ENCODE measurements at regions not wholly inside any gene's neighbourhood (a gene's known extent, or its start where the extent isn't known, plus 50 kb on each side); places are given as distances from the start of the nearest gene placed in this dataset.

- H3K4me3 ChIP-seq: no peak overlapping the region
- peaks cover 10 to 33% (median 27%) of the 10 kb centered on the region in 4 donors for H3K4me1 ChIP-seq
- H3K27ac ChIP-seq: no peak overlapping the region
- H3K36me3 ChIP-seq: no peaks in the 10 kb centered on the region
- peak; percentile 5 for DNase-seq
- intact Hi-C loops (cut with DNase I; ENCODE audit: low total_unique reads) (no loop called here), in situ Hi-C loops (cut with MboI; ENCODE audit: low pct_ligation_motif_present in 1 of 4, low pct_unique_long_range_greater_than_20kb in 1 of 4, low sequenced_read_pairs in 3 of 4) (no loop called here)
- 65% methylated on average over 39 of the region's 39 CpGs; no CpG with 5 or more reads in 1 of the 2 donors for WGBS, 2 donors (ENCODE audit: low coverage in 1 of 2)
- H3K27me3 ChIP-seq: no peaks in the 10 kb centered on the region
- no peak for TF ChIP-seq POLR2AphosphoS5 (IDR thresholded peaks at IDR 0.05)
- TF ChIP-seq POLR2A (IDR thresholded peaks at IDR 0.05): no peak
- no peak for TF ChIP-seq CTCF (IDR thresholded peaks at IDR 0.05)
- TF ChIP-seq EP300 (IDR thresholded peaks at IDR 0.05; ENCODE audit: low read depth): no peak
- no peaks in the 10 kb centered on the region for H3K9me3 ChIP-seq
Measured at GRCh38 chr7:376306-377079, 86.5 kb downstream of the FOXL3 start.

GRCh38 chr7:377080-378040, 87.4 kb downstream of the FOXL3 start:
- Histone ChIP-seq H3K4me1 (peaks cover 10 to 33% (median 26%) of the 10 kb centered on the region in 4 donors), H3K27ac (no peak overlapping the region), H3K27me3 (no peaks in the 10 kb centered on the region), H3K36me3 (no peaks in the 10 kb centered on the region), H3K4me3 (no peak overlapping the region), H3K9me3 (no peaks in the 10 kb centered on the region)
- peak; percentile 8 for DNase-seq
- in situ Hi-C loops (cut with MboI; ENCODE audit: low pct_ligation_motif_present in 1 of 4, low pct_unique_long_range_greater_than_20kb in 1 of 4, low sequenced_read_pairs in 3 of 4): no loop called here
- no peak for TF ChIP-seq EP300 (IDR thresholded peaks at IDR 0.05; ENCODE audit: low read depth)
- TF ChIP-seq POLR2A (IDR thresholded peaks at IDR 0.05): no peak
- TF ChIP-seq POLR2AphosphoS5 (IDR thresholded peaks at IDR 0.05): no peak
- TF ChIP-seq CTCF (IDR thresholded peaks at IDR 0.05): no peak
- intact Hi-C loops (cut with DNase I; ENCODE audit: low total_unique reads): no loop called here
- WGBS, 2 donors (ENCODE audit: low coverage in 1 of 2): 78% methylated on average over 32 of the region's 35 CpGs; no CpG with 5 or more reads in 1 of the 2 donors

GRCh38 chr7:378041-378420, 88.1 kb downstream of the FOXL3 start:
- peaks cover 10 to 26% (median 20%) of the 10 kb centered on the region in 4 donors for H3K4me1 ChIP-seq
- 90 to 93% methylated on average over 4 to 13 of the region's 13 CpGs for WGBS, 2 donors (ENCODE audit: low coverage in 1 of 2)
- H3K4me3 ChIP-seq: no peak overlapping the region
- no peaks in the 10 kb centered on the region for H3K9me3 ChIP-seq
- in situ Hi-C loops (cut with MboI; ENCODE audit: low pct_ligation_motif_present in 1 of 4, low pct_unique_long_range_greater_than_20kb in 1 of 4, low sequenced_read_pairs in 3 of 4): no loop called here
- H3K27ac ChIP-seq: no peak overlapping the region
- H3K27me3 ChIP-seq: no peaks in the 10 kb centered on the region
- TF ChIP-seq EP300 (IDR thresholded peaks at IDR 0.05; ENCODE audit: low read depth): no peak
- TF ChIP-seq POLR2A (IDR thresholded peaks at IDR 0.05): no peak
- TF ChIP-seq POLR2AphosphoS5 (IDR thresholded peaks at IDR 0.05): no peak
- TF ChIP-seq CTCF (IDR thresholded peaks at IDR 0.05): no peak
- no peak for DNase-seq
- H3K36me3 ChIP-seq: no peaks in the 10 kb centered on the region
- intact Hi-C loops (cut with DNase I; ENCODE audit: low total_unique reads): no loop called here

Data from transverse colon (tissue), 4 donors.